GM10266 (cell line): ENCODE measurements at regions not wholly inside any gene's neighbourhood (a gene's known extent, or its start where the extent isn't known, plus 50 kb on each side); places are given as distances from the start of the nearest gene placed in this dataset.

Source experiments
- DNase-seq: peaks from one replicate; pipeline ENCODE4 v3.0.0; 2012; ENCODE audit errors: extremely low spot score
- TF ChIP-seq, protein P1 (sequence below): IDR thresholded peaks from 2 replicates; pipeline ENCODE4 v1.5.1; 2012; ENCODE audit warnings: mild to moderate bottlenecking, low read depth; ENCODE audit not compliant: control insufficient read depth, insufficient read depth; ENCODE audit errors: missing control alignments

DNA sequence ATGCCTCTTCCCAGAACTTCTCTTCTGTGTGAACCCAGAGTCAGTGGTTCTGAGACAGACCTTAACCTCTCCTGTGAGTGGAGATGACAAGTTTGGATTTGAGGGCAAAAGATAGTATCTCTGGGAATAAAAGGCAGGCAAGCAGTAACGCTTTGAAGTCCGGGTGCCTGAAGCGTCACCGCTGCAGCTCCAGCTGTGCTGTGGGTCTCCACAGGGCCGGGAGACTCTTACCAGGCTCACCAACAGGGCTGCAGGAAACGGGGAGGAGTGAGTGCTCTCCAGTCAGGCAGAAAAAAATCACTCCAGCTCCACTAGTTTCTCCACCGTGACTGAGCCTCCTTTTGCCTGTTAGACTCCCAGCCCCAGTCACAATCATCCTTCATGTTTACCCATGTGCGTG, 79.7 kb upstream of the MAP4K4 start:
- TF ChIP-seq, protein P1, sequence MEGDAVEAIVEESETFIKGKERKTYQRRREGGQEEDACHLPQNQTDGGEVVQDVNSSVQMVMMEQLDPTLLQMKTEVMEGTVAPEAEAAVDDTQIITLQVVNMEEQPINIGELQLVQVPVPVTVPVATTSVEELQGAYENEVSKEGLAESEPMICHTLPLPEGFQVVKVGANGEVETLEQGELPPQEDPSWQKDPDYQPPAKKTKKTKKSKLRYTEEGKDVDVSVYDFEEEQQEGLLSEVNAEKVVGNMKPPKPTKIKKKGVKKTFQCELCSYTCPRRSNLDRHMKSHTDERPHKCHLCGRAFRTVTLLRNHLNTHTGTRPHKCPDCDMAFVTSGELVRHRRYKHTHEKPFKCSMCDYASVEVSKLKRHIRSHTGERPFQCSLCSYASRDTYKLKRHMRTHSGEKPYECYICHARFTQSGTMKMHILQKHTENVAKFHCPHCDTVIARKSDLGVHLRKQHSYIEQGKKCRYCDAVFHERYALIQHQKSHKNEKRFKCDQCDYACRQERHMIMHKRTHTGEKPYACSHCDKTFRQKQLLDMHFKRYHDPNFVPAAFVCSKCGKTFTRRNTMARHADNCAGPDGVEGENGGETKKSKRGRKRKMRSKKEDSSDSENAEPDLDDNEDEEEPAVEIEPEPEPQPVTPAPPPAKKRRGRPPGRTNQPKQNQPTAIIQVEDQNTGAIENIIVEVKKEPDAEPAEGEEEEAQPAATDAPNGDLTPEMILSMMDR = no peak
- no peak for DNase-seq

DNA sequence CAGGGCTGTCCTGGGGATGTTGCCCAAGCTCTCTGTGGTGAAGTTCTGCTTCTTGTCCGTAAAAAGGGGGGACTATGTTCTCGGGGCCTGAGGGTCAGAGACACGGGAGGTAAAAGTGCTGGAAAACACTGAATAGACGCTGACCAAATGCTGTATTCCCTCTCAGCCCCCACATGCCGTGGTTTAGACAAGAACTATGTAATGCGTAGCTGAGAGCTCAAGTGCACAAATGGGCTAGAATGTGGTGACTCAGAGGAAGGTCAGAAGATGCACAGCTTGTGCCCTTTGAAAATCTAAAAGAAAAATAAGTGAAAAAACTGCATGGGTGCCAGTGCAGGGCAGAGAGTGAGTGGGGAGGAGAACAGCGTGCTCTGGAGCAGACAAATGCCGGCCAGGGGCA, 80.3 kb upstream of the MAP4K4 start:
- TF ChIP-seq, protein P1 = no peak
- DNase-seq = no peak

DNA sequence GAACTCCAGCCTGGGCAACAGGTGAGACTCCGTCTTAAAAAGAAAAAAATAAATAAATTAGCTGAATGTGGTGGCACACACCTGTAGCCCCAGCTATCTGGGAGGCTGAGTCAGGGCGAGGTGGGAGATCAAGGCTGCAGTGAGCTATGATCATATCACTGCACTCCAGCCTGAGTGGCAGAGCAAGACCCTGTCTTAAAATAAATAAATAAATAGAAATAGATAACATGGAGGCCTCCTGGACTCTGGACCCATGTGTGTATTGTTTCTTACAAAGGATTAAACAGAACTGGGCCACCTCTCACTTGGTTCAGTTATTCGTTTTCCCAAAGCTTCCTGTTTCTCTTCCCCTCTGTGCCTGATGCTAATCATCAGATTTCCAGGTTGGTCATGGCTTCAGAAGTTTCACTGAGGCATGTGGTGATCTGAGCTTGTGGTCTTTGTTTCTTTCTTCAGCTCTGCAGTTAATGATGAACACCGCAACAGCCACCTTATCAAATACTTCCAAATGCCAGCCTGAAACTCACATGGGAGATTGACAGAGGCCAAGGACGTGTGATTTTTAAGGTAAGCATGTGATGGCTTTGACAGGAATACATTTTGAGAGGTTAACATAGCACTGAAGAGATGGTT, 83.3 kb upstream of the MAP4K4 start:
- TF ChIP-seq, protein P1 = no peak
- DNase-seq = no peak

DNA sequence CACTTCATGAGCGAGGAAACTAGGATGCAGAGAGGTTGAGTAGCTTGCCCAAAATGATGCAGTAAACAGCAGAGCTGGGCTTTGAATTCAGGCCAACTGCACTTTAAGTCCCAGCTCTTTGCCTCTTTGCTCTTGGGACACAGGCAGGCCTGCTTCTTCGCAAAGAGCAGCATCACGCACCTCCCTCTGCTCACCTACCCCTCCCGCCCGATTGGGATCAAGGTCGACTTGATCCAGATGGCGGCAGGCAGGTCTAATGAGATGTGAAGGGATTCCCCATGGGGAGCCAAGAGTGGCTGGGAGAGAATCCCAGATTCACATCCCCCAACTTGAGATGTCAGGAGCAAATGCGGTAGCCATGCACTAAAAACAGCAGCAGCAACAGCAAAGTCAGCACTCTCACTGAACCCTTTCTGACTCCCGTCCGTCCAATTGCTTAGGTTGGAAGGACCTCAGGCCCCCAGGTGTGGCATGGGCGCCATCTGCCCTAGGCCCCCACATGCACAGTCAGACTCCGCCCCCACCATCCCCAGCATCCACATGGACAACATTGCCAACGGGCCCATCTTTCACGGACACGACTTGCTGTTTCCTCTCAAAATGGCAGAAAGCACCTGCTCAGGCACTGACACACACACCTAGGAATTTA, 84.3 kb upstream of the MAP4K4 start:
- DNase-seq = no peak
- TF ChIP-seq, protein P1 = no peak

DNA sequence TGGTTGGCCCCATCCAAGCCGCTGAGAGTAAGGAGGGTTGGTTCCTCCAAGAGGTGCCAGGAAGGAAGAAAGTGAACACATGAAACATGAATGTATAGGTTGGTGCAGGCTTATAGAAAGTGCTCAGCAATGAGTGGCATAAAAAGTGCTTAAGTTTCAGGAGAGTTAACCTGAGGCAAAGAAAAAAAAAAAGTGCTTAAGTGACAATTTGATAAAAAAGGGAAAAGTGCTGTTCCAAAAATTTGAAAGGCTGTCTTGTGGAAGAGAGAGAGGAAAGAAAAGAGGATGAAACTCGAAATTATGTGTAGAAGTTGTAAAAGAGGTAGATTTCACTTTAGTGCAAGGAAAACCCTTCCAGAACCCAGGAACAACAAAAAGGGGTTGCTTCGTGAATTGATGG, 85.5 kb upstream of the MAP4K4 start:
- TF ChIP-seq, protein P1 = no peak
- DNase-seq = no peak

DNA sequence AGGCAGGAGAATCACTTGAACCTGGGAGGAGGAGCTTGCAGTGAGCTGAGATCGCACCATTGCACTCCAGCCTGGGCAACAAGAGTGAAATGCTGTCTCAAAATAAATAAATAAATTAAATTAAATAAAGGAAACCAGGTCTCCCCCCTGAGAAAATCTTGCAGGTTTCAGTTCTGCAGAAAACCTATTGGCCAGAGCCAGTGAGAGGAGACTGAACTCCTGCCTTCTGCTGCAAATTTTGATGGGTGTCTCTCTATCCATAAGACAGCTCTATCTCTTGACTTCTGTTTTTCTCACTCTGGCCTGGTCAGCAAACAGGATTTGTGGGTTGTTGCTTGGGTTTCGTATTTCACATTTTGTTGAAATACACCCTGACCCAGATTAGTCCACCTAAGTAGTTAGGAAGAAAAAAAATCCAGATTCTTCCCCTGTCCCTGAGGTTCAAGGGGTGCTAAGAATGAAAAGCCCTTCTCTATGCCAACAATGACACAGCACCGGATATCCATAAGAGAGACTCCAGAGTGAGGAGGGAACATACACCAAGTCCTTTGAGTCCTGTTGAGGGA, 86.7 kb upstream of the MAP4K4 start:
- TF ChIP-seq, protein P1 = no peak
- no peak for DNase-seq

DNA sequence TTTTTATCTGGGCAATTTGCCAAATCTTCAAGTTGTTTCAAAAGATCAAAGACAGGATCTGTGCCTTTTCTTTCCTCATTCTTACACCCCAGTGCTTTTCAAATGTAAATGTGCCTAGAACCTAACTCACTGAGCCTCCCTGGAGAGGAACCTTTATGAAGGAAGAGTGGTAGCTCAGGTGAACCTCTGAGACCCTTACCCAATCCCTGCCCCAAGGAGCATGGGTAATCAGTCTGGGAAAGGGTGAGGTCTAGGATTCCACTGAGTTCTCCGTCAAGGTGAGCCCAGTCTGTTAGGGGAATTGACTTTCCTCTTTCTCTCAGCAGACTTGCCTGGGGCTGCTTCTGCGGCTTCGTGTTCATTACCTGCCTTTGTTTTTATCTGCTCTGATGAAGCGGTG, 88.1 kb upstream of the MAP4K4 start:
- TF ChIP-seq, protein P1 = no peak

More for the DNA sequence above, 88.1 kb upstream of the MAP4K4 start:
- no peak for DNase-seq
